GM12878 (cell line): ENCODE measurements at regions not wholly inside any gene's neighbourhood (a gene's known extent, or its start where the extent isn't known, plus 50 kb on each side); places are given as distances from the start of the nearest gene placed in this dataset.

Experiments used
- ATAC-seq: fragments of 200-7000 bp; cut with Tn5 transposase; 3 replicates; pipeline ENCODE4 v1.9.1; 2020; ENCODE audit warnings: mild to moderate bottlenecking, moderate library complexity
- BruUV-seq: library from RNA; stranded (reverse); fragments of 400-500 nt; replicated peaks from 2 replicates; lab custom pipeline; 2021; lab: Mats Ljungman, UMichigan
- CTCF ChIA-PET: fragments of 300-600 bp; sonication (Branson Sonifier 250); formaldehyde crosslinking; extraction: SDS; loops from one replicate; lab custom pipeline; 2021; ENCODE audit warnings: inconsistent platforms; lab: Yijun Ruan, JAX
- POLR2A ChIA-PET: fragments of 350-600 bp; formaldehyde crosslinking; extraction: SDS; loops from one replicate; lab custom pipeline; 2021; ENCODE audit warnings: inconsistent platforms; lab: Charles Lee
- RAD21 ChIA-PET: fragments of 300-600 bp; sonication (Branson Sonifier 250); formaldehyde crosslinking; loops from one replicate; lab custom pipeline; 2023; ENCODE audit warnings: antibody characterized with exemption; ENCODE audit not compliant: unreplicated experiment; lab: Charles Lee
- SMC1A ChIA-PET: fragments of 300-600 bp; sonication (Branson Sonifier 250); formaldehyde crosslinking; loops from one replicate; lab custom pipeline; 2023; ENCODE audit not compliant: unreplicated experiment, uncharacterized antibody; lab: Charles Lee
- DNase-seq: peaks from one replicate; pipeline ENCODE4 v3.0.0-alpha.2; 2011; ENCODE audit warnings: low read depth, low spot score
- FAIRE-seq: peaks from 3 replicates; lab custom pipeline; 2011; peaks lifted over from hg19 to GRCh38; lab: Jason Lieb, UNC
- H2AFZ ChIP-seq: 2 replicates; pipeline ENCODE4 v1.6.0; 2011; ENCODE audit warnings: low read depth, low read length, control low read depth; ENCODE audit not compliant: control insufficient read depth
- H3K27ac ChIP-seq: 2 replicates; pipeline ENCODE4 v1.5.1; 2011; ENCODE audit warnings: control low read depth; ENCODE audit not compliant: control insufficient read depth, insufficient read depth
- H3K27me3 ChIP-seq, 2 experiments: replicated peaks in 1 of 2; 2 replicates each; pipeline versions ENCODE4 v1.6.0 to v1.6.1; 2011; ENCODE audit warnings: low read length in 1 of 2; ENCODE audit not compliant: control insufficient read depth in 2 of 2, insufficient read depth in 2 of 2
- H3K36me3 ChIP-seq, 2 experiments: 2 replicates each; pipeline ENCODE4 v1.5.1; 2011; ENCODE audit warnings: low read length in 1 of 2; ENCODE audit not compliant: control insufficient read depth in 2 of 2, insufficient read depth in 2 of 2
- H3K4me1 ChIP-seq: 2 replicates; pipeline ENCODE4 v1.6.1; 2011; ENCODE audit warnings: mild to moderate bottlenecking, low read length, moderate library complexity, mixed read lengths; ENCODE audit not compliant: control insufficient read depth, insufficient read depth
- H3K4me2 ChIP-seq: 2 replicates; pipeline ENCODE4 v1.6.0; 2011; ENCODE audit warnings: control low read depth; ENCODE audit not compliant: control insufficient read depth, insufficient read depth
- H3K4me3 ChIP-seq: fragments of 200-600 bp; sonication (generic); 2 replicates; pipeline ENCODE4 v1.5.1; 2016
- H3K79me2 ChIP-seq: 2 replicates; pipeline ENCODE4 v1.6.0; 2011; ENCODE audit warnings: low read length; ENCODE audit not compliant: control insufficient read depth, insufficient read depth
- H3K9ac ChIP-seq: 2 replicates; pipeline ENCODE4 v1.8.0; 2011; ENCODE audit warnings: low read length, control low read depth, mixed read lengths; ENCODE audit not compliant: control insufficient read depth, insufficient read depth
- H3K9me3 ChIP-seq: replicated peaks from 3 replicates; pipeline ENCODE4 v1.5.1; 2011; ENCODE audit warnings: mild to moderate bottlenecking, low read length; ENCODE audit not compliant: control insufficient read depth, insufficient read depth
- H4K20me1 ChIP-seq: 2 replicates; pipeline ENCODE4 v1.6.0; 2011; ENCODE audit not compliant: control insufficient read depth, insufficient read depth
- CBX3 ChIP-seq: fragments of 200-600 bp; sonication (generic); IDR thresholded peaks from 2 replicates; pipeline ENCODE4 v1.6.1; 2016; ENCODE audit warnings: low read depth, borderline replicate concordance
- CHD4 ChIP-seq: fragments of 200-600 bp; sonication (generic); IDR thresholded peaks from 2 replicates; pipeline ENCODE4 v1.6.1; 2016; ENCODE audit warnings: mild to moderate bottlenecking
- HDAC2 ChIP-seq: fragments of 200-600 bp; sonication (generic); IDR thresholded peaks from 2 replicates; pipeline ENCODE4 v1.6.1; 2017
- HDGF ChIP-seq: fragments of 450-650 bp; IDR thresholded peaks from 2 replicates; pipeline ENCODE4 v1.6.1; 2016; ENCODE audit warnings: antibody characterized with exemption
- IRF3 ChIP-seq: fragments of 450-650 bp; IDR thresholded peaks from 2 replicates; pipeline ENCODE4 v1.6.1; 2014; ENCODE audit warnings: mild to moderate bottlenecking
- JUNB ChIP-seq: IDR thresholded peaks from 2 replicates; pipeline ENCODE4 v1.6.1; 2016; ENCODE audit warnings: antibody characterized with exemption, mild to moderate bottlenecking
- KAT2A ChIP-seq: conservative IDR thresholded peaks from 2 replicates; pipeline ENCODE4 v1.6.1; 2011; ENCODE audit warnings: low read depth, low read length; ENCODE audit not compliant: control insufficient read depth
- MAX ChIP-seq: IDR thresholded peaks from 2 replicates; pipeline ENCODE4 v1.6.1; 2012; ENCODE audit warnings: low read depth, low read length, improper control_type of control experiment
- MTA3 ChIP-seq: IDR thresholded peaks from 2 replicates; pipeline ENCODE4 v1.6.1; 2012; ENCODE audit warnings: low read length, inconsistent platforms, borderline replicate concordance
- NBN ChIP-seq: fragments of 450-650 bp; IDR thresholded peaks from 2 replicates; pipeline ENCODE4 v1.6.1; 2016
- NR2F1 ChIP-seq: fragments of 450-650 bp; conservative IDR thresholded peaks from 2 replicates; pipeline ENCODE4 v1.6.1; 2017; ENCODE audit warnings: mild to moderate bottlenecking
- POU2F2 ChIP-seq: IDR thresholded peaks from 3 replicates; pipeline ENCODE4 v1.6.1; 2011; ENCODE audit warnings: low read depth, mild to moderate bottlenecking, low read length, borderline replicate concordance
- RB1 ChIP-seq: fragments of 450-650 bp; formaldehyde crosslinking; IDR thresholded peaks from 2 replicates; pipeline ENCODE4 v1.6.1; 2017; ENCODE audit warnings: mild to moderate bottlenecking, borderline replicate concordance
- RUNX3 ChIP-seq: IDR thresholded peaks from 2 replicates; pipeline ENCODE4 v1.6.1; 2012; ENCODE audit warnings: low read length, inconsistent platforms
- SPI1 ChIP-seq: IDR thresholded peaks from 2 replicates; pipeline ENCODE4 v1.6.1; 2011; ENCODE audit warnings: low read depth, mild to moderate bottlenecking, low read length, moderate library complexity, borderline replicate concordance; ENCODE audit not compliant: insufficient read depth
- TAF1 ChIP-seq: IDR thresholded peaks from 2 replicates; pipeline ENCODE4 v1.6.1; 2011; ENCODE audit warnings: mild to moderate bottlenecking, low read depth, low read length, borderline replicate concordance
- ZNF217 ChIP-seq: fragments of 450-650 bp; IDR thresholded peaks from 2 replicates; pipeline ENCODE4 v1.6.1; 2017; ENCODE audit warnings: antibody characterized with exemption, mild to moderate bottlenecking
- WGBS: methylation state at CpG from one replicate; pipeline ENCODE4 v1.1.6; 2016; ENCODE audit warnings: low lambda C conversion rate; ENCODE audit not compliant: insufficient replicate concordance, insufficient coverage; ENCODE audit errors: missing lambda C conversion rate; 5-methylcytosine and 5-hydroxymethylcytosine counted together
- in situ Hi-C: fragments of 300-500 bp; cut with MboI; formaldehyde crosslinking; loops from 9 replicates; pipeline ENCODE4 v1.14.3; 2018; ENCODE audit warnings: mixed read lengths
- intact Hi-C: fragments of 100-400 bp; cut with micrococcal nuclease; formaldehyde crosslinking; loops from one replicate; pipeline ENCODE4 v1.14.2; 2022; ENCODE audit not compliant: unreplicated experiment
- TF ChIP-seq, protein P1 (sequence below): fragments of 450-650 bp; formaldehyde crosslinking; IDR thresholded peaks from 2 replicates; pipeline ENCODE4 v1.4.0; 2022; ENCODE audit warnings: mild to moderate bottlenecking, moderate library complexity

DNA sequence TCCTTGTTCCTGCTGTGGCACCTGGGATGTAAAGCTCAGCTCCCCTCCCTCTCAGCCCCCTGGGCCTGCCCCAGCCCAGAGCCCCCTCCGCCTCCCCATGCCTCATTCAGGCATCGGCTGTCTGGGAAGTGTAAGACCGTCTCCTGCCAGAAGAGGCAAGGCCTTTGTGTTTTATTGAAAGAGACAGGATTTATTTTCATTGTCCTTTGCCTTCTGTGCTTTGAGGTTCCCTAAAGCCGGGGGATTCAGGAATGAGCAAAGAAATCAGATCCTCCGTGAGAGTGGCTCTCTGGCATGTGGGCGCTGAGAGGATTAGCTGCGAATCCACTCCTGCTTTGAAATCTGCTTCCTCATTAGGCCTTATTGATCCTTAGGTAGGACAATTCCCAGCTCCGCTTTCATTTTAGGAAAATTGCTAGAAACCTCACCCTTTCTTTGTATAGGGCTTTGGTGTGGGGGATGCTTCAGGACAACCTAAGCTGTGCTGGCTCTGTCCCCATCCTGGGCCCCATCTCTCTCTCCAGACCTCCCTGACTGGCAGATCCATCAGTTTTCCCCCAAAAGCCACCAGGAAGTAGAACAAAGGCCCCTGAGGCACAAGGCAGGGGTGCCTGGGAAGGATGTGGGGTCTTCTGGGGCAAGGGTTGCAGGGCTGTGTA, 211.5 kb upstream of the TNRC6C start:
- 45% methylated on average over 7 of the region's 8 CpGs for WGBS

DNA sequence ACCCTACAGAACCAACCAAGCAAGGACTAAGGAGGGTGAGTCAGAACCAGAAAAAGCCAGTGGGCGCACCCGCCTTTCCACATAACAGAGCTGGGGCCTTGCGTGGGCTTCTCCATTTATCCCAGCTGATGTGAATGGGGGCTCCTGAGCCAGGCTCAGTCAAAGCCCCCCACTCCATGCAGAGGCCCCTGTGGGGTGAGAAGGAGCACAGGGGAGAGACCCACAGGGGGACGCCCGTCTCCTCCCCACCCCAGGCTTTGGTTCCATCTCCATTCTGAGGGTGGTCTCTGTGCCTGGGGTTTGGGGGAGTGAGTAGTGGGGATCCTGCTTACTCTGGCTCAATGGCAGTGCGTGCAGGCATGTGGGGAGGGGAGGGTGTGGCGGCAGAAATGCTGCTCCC, 210.1 kb upstream of the TNRC6C start:
- Histone ChIP-seq H3K4me2 (no peak overlapping the region), H4K20me1 (no peaks in the 10 kb centered on the region; the same call in 1 of the 2 replicates), H3K79me2 (no peaks in the 10 kb centered on the region), H3K9me3 (no peaks in the 10 kb centered on the region; the same call in 2 of the 3 replicates), H3K9ac (no peak overlapping the region), H2AFZ (no peak overlapping the region), H3K36me3 (no peaks in the 10 kb centered on the region), H3K4me3 (no peak overlapping the region), H3K27ac (no peak overlapping the region), H3K27me3 (peaks cover 0 to 1% of the 10 kb centered on the region in 2 experiments; a peak in 1 of 4 replicates), H3K4me1 (no peaks in the 10 kb centered on the region)
- RAD21 ChIA-PET: no interaction called here
- FAIRE-seq: no peak
- POLR2A ChIA-PET: no interaction called here
- in situ Hi-C loops (no loop called here), intact Hi-C loops (no loop called here)
- ATAC-seq: no peak
- CTCF ChIA-PET: no interaction called here
- DNase-seq: no peak
- SMC1A ChIA-PET: no interaction called here
- WGBS: 24% methylated on average over 7 of the region's 7 CpGs
- BruUV-seq: no TSS peak
- TF ChIP-seq CHD4 (no peak), IRF3 (no peak), ZNF217 (no peak), MTA3 (no peak), NR2F1 (no peak), HDGF (no peak), CBX3 (no peak), HDAC2 (no peak), NBN (no peak), RUNX3 (no peak), JUNB (no peak)
- TF ChIP-seq, protein P1, sequence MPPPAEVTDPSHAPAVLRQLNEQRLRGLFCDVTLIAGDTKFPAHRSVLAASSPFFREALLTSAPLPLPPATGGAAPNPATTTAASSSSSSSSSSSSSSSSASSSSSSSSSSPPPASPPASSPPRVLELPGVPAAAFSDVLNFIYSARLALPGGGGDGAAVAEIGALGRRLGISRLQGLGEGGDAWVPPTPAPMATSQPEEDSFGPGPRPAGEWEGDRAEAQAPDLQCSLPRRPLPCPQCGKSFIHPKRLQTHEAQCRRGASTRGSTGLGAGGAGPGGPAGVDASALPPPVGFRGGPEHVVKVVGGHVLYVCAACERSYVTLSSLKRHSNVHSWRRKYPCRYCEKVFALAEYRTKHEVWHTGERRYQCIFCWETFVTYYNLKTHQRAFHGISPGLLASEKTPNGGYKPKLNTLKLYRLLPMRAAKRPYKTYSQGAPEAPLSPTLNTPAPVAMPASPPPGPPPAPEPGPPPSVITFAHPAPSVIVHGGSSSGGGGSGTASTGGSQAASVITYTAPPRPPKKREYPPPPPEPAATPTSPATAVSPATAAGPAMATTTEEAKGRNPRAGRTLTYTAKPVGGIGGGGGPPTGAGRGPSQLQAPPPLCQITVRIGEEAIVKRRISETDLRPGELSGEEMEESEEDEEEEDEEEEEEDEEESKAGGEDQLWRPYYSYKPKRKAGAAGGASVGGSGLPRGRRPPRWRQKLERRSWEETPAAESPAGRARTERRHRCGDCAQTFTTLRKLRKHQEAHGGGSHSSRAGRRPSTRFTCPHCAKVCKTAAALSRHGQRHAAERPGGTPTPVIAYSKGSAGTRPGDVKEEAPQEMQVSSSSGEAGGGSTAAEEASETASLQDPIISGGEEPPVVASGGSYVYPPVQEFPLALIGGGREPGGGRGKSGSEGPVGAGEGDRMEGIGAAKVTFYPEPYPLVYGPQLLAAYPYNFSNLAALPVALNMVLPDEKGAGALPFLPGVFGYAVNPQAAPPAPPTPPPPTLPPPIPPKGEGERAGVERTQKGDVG (CRISPR knock-in tag): no peak

More for the DNA sequence above, 211.5 kb upstream of the TNRC6C start:
- DNase-seq: no peak
- H3K27ac ChIP-seq: no peak overlapping the region
- ChIA-PET CTCF (no interaction called here), POLR2A (no interaction called here), SMC1A (no interaction called here), RAD21 (no interaction called here)
- in situ Hi-C loops (no loop called here), intact Hi-C loops (no loop called here)
- no peak for ATAC-seq
- TF ChIP-seq POU2F2: no peak
- TF ChIP-seq SPI1: no peak
- no peak for TF ChIP-seq RB1
- TF ChIP-seq KAT2A: no peak
- no peak for TF ChIP-seq TAF1
- TF ChIP-seq MAX: no peak
- no TSS peak for BruUV-seq
- no peaks in the 10 kb centered on the region for H3K79me2 ChIP-seq
- no peaks in the 10 kb centered on the region for H3K36me3 ChIP-seq
- H3K4me3 ChIP-seq: no peak overlapping the region
- H3K9me3 ChIP-seq: no peaks in the 10 kb centered on the region; the same call in 2 of the 3 replicates
- no peak for FAIRE-seq
- no peaks in the 10 kb centered on the region; a peak in 1 of 4 replicates for H3K27me3 ChIP-seq
- no peak overlapping the region for H3K4me2 ChIP-seq
- H3K9ac ChIP-seq: no peak overlapping the region
- no peak overlapping the region for H2AFZ ChIP-seq
- H4K20me1 ChIP-seq: no peaks in the 10 kb centered on the region; the same call in 1 of the 2 replicates
- no peaks in the 10 kb centered on the region for H3K4me1 ChIP-seq
